B cell (primary cell): ENCODE measurements at regions not wholly inside any gene's neighbourhood (a gene's known extent, or its start where the extent isn't known, plus 50 kb on each side); places are given as distances from the start of the nearest gene placed in this dataset.

Source experiments
- ATAC-seq: fragments of 200-7000 bp; cut with Tn5 transposase; one replicate; pipeline ENCODE4 v1.10.0; 2021; ENCODE audit warnings: low read depth, mild to moderate bottlenecking, moderate number of reproducible peaks, moderate library complexity
- CTCF ChIA-PET: fragments of 350-600 bp; sonication (Branson Sonifier 250); formaldehyde crosslinking; loops from one replicate; lab custom pipeline; 2021; ENCODE audit warnings: antibody characterized with exemption, inconsistent platforms; lab: Charles Lee
- POLR2A ChIA-PET: fragments of 350-600 bp; sonication (Branson Sonifier 250); formaldehyde crosslinking; loops from one replicate; lab custom pipeline; 2021; ENCODE audit warnings: antibody characterized with exemption; lab: Charles Lee
- DNase-seq: peaks from one replicate; pipeline ENCODE4 v3.0.0; 2013
- H2AFZ ChIP-seq: 2 replicates; pipeline ENCODE4 v1.6.1; 2012; ENCODE audit warnings: mild to moderate bottlenecking, low read depth, low read length; ENCODE audit not compliant: insufficient read depth, poor library complexity, severe bottlenecking
- H3K27ac ChIP-seq, 2 donors: 1 replicate in 1 of 2; 2 replicates in 1 of 2; pipeline ENCODE4 v1.5.1; 2012 to 2013; ENCODE audit warnings: low read length in 2 of 2, mild to moderate bottlenecking in 2 of 2, moderate library complexity in 1 of 2
- H3K27me3 ChIP-seq, 4 experiments: fragments of 200-600 bp in 1 of 4; sonication (generic) in 1 of 4; replicated peaks in 1 of 4; 1 replicate in 2 of 4; 2 replicates in 2 of 4; pipeline versions ENCODE4 v1.6.1 to v1.7.0; 2013 to 2016; ENCODE audit warnings: low read length in 3 of 4, mild to moderate bottlenecking in 2 of 4, mixed read lengths in 1 of 4, moderate library complexity in 1 of 4; ENCODE audit not compliant: insufficient read depth in 4 of 4, control insufficient read depth in 3 of 4; ENCODE audit errors: control extremely low read depth in 1 of 4
- H3K36me3 ChIP-seq, 2 experiments: replicated peaks in 1 of 2; 1 replicate in 1 of 2; 2 replicates in 1 of 2; pipeline versions ENCODE4 v1.6.1 to v1.7.1; 2013; ENCODE audit warnings: low read length in 1 of 2; ENCODE audit not compliant: insufficient read depth in 2 of 2, control insufficient read depth in 1 of 2; ENCODE audit errors: control extremely low read depth in 1 of 2, extremely low read depth in 1 of 2
- H3K4me1 ChIP-seq, 2 donors: fragments of 200-600 bp in 1 of 2; sonication (generic) in 1 of 2; 1 replicate in 1 of 2; 2 replicates in 1 of 2; pipeline versions ENCODE4 v1.5.1 to v1.6.1; 2013 to 2017; ENCODE audit warnings: low read length in 2 of 2; ENCODE audit not compliant: control insufficient read depth in 2 of 2, insufficient read depth in 2 of 2
- H3K4me2 ChIP-seq: replicated peaks from 2 replicates; pipeline ENCODE3; 2012; ENCODE audit warnings: mild to moderate bottlenecking, low read depth, low read length; ENCODE audit not compliant: poor library complexity, severe bottlenecking
- H3K4me3 ChIP-seq, 5 experiments: fragments of 200-600 bp in 1 of 5; sonication (generic) in 1 of 5; 1 replicate in 3 of 5; 2 replicates in 2 of 5; pipeline versions ENCODE4 v1.5.1 to v1.7.0; 2011 to 2016; ENCODE audit warnings: low read length in 4 of 5, mild to moderate bottlenecking in 4 of 5, low read depth in 2 of 5, control low read depth in 1 of 5, moderate library complexity in 1 of 5; ENCODE audit not compliant: insufficient read depth in 1 of 5; ENCODE audit errors: control extremely low read depth in 1 of 5, extremely low read depth in 1 of 5
- H3K79me2 ChIP-seq: fragments of 200-600 bp; sonication (generic); one replicate; pipeline ENCODE4 v1.6.0; 2016; ENCODE audit warnings: low read length; ENCODE audit not compliant: control insufficient read depth, insufficient read depth
- H3K9ac ChIP-seq: fragments of 200-600 bp; sonication (generic); 2 replicates; pipeline ENCODE4 v1.6.1; 2017; ENCODE audit warnings: mild to moderate bottlenecking, low read length, moderate library complexity
- H3K9me3 ChIP-seq, 3 donors: one replicate each; pipeline versions ENCODE4 v1.6.1 to v1.7.1; 2013; ENCODE audit warnings: low read length in 2 of 3; ENCODE audit not compliant: control insufficient read depth in 2 of 3, insufficient read depth in 1 of 3; ENCODE audit errors: control extremely low read depth in 1 of 3
- H4K20me1 ChIP-seq: 2 replicates; pipeline ENCODE4 v1.6.0; 2012; ENCODE audit warnings: mild to moderate bottlenecking, low read length; ENCODE audit not compliant: insufficient read depth, control insufficient read depth, poor library complexity, severe bottlenecking
- H3K27ac Mint-ChIP-seq: one replicate; pipeline ENCODE4 v1.8.0; 2021; ENCODE audit warnings: mixed read lengths
- H3K27me3 Mint-ChIP-seq: one replicate; pipeline ENCODE4 v1.8.0; 2021; ENCODE audit warnings: mixed read lengths
- H3K4me1 Mint-ChIP-seq: one replicate; pipeline ENCODE4 v1.8.0; 2021; ENCODE audit warnings: mixed read lengths
- H3K4me3 Mint-ChIP-seq: one replicate; pipeline ENCODE4 v1.8.0; 2021; ENCODE audit warnings: mixed read lengths
- H3K9me3 Mint-ChIP-seq: one replicate; pipeline ENCODE4 v1.8.0; 2022; ENCODE audit warnings: mixed read lengths; ENCODE audit not compliant: insufficient read depth
- EZH2 ChIP-seq: IDR thresholded peaks from 2 replicates; pipeline ENCODE4 v1.6.1; 2012; ENCODE audit warnings: borderline replicate concordance, low read depth, mild to moderate bottlenecking, moderate library complexity, low read length; ENCODE audit not compliant: insufficient read depth, poor library complexity, severe bottlenecking
- WGBS: methylation state at CpG from one replicate; pipeline ENCODE4 v1.1.5; 2013; ENCODE audit warnings: missing lambda C conversion rate; ENCODE audit not compliant: insufficient coverage; 5-methylcytosine and 5-hydroxymethylcytosine counted together
- intact Hi-C: fragments of 100-400 bp; cut with micrococcal nuclease; formaldehyde crosslinking; loops from one replicate; pipeline ENCODE4 v1.10.0; 2022
- TF ChIP-seq, protein P1 (sequence below): fragments of 200-600 bp; IDR thresholded peaks from one replicate; pipeline ENCODE4 v1.8.0; 2022; ENCODE audit warnings: antibody characterized with exemption, mild to moderate bottlenecking

DNA sequence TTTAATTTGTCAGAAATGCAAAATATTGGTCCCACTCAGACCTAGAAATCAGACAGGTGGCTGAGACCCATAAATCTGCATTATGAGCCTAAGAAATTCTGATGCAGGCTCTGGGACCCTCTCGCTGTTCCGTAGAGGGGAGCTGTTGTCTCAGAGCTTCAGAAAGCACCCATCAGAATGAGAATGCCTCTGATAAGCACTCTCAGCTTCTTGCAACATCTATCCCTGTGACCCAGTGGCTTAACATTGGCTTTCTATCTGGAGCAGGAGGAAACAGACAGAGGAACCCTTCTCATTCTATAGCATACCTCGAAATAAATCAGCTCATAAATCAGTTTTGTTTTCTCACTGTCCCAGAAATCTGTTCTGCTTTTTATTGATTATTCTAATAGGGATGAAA is 184.6 kb upstream of the SP4 start:
- Histone ChIP-seq H3K9me3 (no peaks in the 10 kb centered on the region), H3K27me3 (peaks cover 0 to 14% (median 8%) of the 10 kb centered on the region in 4 experiments), H3K4me1 (no peaks in the 10 kb centered on the region), H4K20me1 (no peaks in the 10 kb centered on the region), H3K9ac (no peak overlapping the region), H3K4me2 (no peak overlapping the region), H3K79me2 (no peaks in the 10 kb centered on the region), H2AFZ (no peak overlapping the region), H3K27ac (no peak overlapping the region), H3K4me3 (no peak overlapping the region), H3K36me3 (no peaks in the 10 kb centered on the region)
- ChIA-PET CTCF (no interaction called here), POLR2A (no interaction called here)
- DNase-seq: no peak
- no peak for TF ChIP-seq EZH2
- TF ChIP-seq, protein P1, sequence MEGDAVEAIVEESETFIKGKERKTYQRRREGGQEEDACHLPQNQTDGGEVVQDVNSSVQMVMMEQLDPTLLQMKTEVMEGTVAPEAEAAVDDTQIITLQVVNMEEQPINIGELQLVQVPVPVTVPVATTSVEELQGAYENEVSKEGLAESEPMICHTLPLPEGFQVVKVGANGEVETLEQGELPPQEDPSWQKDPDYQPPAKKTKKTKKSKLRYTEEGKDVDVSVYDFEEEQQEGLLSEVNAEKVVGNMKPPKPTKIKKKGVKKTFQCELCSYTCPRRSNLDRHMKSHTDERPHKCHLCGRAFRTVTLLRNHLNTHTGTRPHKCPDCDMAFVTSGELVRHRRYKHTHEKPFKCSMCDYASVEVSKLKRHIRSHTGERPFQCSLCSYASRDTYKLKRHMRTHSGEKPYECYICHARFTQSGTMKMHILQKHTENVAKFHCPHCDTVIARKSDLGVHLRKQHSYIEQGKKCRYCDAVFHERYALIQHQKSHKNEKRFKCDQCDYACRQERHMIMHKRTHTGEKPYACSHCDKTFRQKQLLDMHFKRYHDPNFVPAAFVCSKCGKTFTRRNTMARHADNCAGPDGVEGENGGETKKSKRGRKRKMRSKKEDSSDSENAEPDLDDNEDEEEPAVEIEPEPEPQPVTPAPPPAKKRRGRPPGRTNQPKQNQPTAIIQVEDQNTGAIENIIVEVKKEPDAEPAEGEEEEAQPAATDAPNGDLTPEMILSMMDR: no peak
- H3K4me3 Mint-ChIP-seq: no peak overlapping the region
- no peak for ATAC-seq
- peaks cover 31% of the 10 kb centered on the region for H3K27me3 Mint-ChIP-seq
- H3K4me1 Mint-ChIP-seq: no peaks in the 10 kb centered on the region
- no peaks in the 10 kb centered on the region for H3K9me3 Mint-ChIP-seq
- WGBS: no CpG with 5 or more reads among the region's 3 CpGs
- intact Hi-C loops: no loop called here
- H3K27ac Mint-ChIP-seq: no peak overlapping the region

DNA sequence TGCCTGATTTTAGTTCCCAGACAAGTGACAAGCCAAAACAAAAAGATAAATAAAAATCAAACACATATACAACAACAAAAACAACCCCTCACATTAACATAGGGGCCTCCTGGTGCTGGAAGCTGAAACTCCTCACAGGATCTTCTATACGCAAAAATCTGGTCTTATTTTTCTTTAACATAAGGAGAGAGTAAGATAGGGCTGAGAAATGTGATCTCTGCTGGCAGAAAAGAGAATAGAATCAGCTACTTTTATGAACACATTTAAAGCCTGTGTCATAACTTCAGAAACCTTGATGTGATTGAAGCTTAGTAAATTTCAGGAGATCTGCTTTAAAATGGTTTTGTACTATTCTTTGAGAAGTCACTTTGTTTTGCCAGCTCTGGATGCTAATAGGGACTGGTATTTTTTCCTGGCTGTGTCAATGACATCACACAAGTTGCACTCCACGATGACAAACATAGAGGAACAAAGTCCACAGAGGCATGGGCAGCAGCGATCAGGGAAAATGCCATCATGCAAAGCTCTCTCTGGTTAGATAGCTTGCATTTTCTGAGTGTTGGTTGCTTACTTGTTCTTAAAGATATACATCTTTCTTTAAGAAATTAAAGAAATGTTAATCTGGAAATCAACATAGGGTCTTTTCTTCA is 176.6 kb upstream of the SP4 start:
- CTCF ChIA-PET: interaction anchor here (0.5 to 5.5 kb wide), 5 partner anchors 8 to 832 kb away, joined by 3 to 23 read pairs (median 3); no protein-coding TSS in a partner anchor
- DNase-seq (no peak), ATAC-seq (no peak)
- Histone ChIP-seq H3K36me3 (no peaks in the 10 kb centered on the region), H3K4me1 (no peaks in the 10 kb centered on the region), H3K4me3 (no peak overlapping the region), H3K79me2 (no peaks in the 10 kb centered on the region), H3K27me3 (peaks cover 0 to 31% (median 18%) of the 10 kb centered on the region in 4 experiments), H3K9ac (no peak overlapping the region), H3K9me3 (no peaks in the 10 kb centered on the region), H3K4me2 (no peak overlapping the region), H2AFZ (no peak overlapping the region), H3K27ac (no peak overlapping the region), H4K20me1 (no peaks in the 10 kb centered on the region)
- H3K4me1 Mint-ChIP-seq: peaks cover 5% of the 10 kb centered on the region
- intact Hi-C loops: loop anchor here (10.0 kb wide), 1 partner anchor 456 kb away; no protein-coding TSS in a partner anchor
- TF ChIP-seq, protein P1: no peak
- no peaks in the 10 kb centered on the region for H3K9me3 Mint-ChIP-seq
- no peak overlapping the region for H3K27ac Mint-ChIP-seq
- no peak overlapping the region for H3K4me3 Mint-ChIP-seq
- POLR2A ChIA-PET: no interaction called here
- peaks cover 41% of the 10 kb centered on the region for H3K27me3 Mint-ChIP-seq
- WGBS: no CpG with 5 or more reads among the region's 3 CpGs
